NCI-H82 treated with DMSO at 0.1 percent for 48 hours (cell line): ENCODE measurements at regions not wholly inside any gene's neighbourhood (a gene's known extent, or its start where the extent isn't known, plus 50 kb on each side); places are given as distances from the start of the nearest gene placed in this dataset.
"Not testable (repeated sequence)": the region's sequence is repeated elsewhere in the genome, so short reads cannot be mapped to it uniquely, and the experiment has no call there.

Experiments
- DNase-seq: peaks from one replicate; lab custom pipeline; 2025; ENCODE audit not compliant: unreplicated experiment; lab: John Stamatoyannopoulos, UW

GRCh38 chr1:238944028-238944427, 442.3 kb upstream of the CHRM3 start:
- no peak for DNase-seq

DNA sequence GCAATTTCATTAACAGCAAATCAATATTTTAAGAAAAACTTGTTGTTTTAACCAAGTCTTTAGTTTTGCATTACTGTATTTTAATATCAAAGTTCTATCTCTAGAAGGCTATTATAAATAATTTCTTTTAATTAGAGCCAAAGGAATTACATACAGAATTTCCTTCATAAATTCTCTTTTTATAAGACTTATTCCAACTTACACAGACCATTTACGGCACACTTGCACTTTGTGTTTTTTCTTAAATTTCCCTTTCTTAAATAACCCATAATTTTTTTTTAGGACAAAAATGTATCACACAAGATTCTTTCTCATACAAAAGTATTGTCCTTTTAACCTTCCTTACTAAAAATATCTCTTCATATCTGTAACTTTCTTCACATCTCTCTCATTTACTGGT, 458.5 kb upstream of the CHRM3 start:
- no peak for DNase-seq

GRCh38 chr1:238916828-238917227, 469.5 kb upstream of the CHRM3 start:
- no peak for DNase-seq

DNA sequence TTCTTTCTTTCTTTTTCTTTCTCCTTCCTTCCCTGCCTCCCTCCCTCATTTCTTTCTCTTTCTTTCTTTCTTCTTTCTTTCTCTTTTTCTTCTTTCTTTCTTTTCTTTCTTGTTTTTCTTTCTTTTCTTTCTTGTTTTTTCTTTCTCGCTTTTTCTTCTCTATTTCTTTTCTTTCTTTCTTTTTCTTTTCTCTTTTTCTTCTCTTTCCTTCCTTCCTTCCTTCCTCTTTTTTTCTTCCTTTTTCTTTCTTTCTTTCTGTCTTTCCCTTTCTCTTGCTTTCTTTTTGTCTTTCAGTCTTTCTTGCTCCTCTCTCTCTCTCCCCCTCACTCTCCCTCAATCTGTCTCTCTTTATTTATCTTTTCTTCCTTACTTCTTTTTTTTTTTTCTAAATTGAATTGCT, 472.0 kb upstream of the CHRM3 start:
- DNase-seq: no peak

DNA sequence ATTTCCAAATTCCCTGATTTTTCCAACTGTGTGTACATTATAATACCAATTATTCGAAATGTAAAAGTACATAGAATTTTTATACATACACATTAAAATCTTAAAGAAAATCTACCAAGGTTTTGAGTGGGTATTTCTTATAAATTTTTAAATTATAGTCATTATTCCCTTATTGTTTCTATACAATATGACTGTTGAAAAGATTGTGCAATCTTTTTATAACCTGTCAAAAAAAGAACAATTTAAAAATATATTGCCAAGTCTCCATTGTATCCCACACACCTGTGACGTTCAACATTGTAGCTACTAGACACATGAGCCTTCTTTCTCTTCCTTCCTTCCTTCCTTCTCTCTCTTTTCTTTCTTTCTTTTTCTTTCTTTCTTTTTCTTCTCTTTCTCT, 473.2 kb upstream of the CHRM3 start:
- no peak for DNase-seq

GRCh38 chr1:238912148-238912547, 474.2 kb upstream of the CHRM3 start:
- DNase-seq: no peak

DNA sequence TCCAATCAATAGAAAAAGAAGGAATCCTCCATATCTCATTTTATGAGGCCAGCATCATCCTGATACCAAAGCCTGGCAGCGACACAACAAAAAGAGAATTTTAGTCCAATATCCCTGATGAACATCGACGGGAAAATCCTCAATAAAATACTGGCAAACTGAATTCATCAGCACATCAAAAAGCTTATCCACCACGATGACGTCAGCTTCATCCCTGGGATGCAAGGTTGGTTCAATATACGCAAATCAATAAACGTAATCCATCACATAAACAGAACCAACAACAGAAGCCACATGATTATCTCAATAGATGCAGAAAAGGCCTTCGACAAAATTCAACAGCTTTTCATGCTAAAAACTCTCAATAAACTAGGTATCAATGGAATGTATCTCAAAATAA, 483.6 kb upstream of the CHRM3 start:
- DNase-seq: not testable (repeated sequence)

DNA sequence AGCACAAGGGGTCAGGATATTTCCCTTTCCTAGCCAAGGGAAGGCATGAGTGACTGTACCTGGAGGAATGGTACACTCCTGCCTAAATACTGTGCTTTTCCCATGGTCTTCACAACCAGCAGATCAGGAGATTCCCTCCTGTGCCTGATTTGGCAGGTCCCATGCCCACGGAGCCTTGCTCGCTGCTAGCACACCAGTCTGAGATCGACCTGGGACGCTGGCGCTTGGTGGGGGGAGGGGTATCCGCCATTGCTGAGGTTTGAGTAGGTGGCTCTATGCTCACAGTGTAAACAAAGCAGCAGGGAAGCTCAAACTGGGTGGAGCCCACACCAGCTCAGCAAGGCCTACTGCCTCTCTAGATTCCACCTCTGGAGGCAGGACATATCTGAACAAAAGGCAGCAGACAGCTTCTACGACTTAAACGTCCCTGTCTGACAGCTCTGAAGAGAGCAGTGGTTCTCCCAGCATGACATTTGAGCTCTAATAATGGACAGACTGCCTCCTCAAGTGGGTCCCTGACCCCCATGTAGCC, 486.0 kb upstream of the CHRM3 start:
- no peak for DNase-seq

DNA sequence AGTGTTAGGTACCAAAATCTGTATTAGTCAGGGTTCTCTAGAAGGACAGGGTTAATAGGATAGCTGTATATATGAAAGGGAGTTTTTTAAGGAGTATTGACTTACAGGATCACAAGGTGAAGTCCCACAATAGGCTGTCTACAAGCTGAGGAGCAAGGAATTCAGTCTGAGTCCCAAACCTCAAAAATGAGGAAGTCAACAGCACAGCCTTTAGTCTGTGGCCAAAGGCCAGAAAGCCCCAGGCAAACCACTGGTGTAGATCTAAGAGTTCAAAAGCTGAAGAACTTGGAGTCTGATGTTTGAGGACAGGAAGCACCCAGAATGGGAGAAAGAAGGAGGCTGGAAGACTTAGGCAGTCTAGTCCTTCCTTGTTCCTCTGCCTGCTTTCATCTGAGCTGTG, 487.5 kb upstream of the CHRM3 start:
- no peak for DNase-seq

DNA sequence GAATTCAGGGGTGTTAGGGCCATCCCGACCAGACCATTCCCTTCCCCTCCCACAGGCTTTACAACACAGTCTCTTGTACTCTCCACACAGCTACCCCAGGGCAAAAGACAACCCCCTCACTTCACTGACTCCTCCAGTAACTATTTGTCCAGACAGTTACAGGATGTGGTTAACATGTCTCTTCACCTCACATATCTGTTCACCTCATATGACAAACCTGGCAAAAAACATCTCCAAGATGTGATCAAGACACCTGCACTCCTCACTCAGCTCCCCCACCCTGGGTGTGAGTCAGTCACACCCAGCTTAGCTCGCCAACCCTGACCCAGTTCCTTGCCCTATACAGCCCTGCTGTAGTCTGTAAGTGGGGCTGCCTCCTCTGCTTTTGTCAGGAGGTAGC, 490.5 kb upstream of the CHRM3 start:
- DNase-seq: no peak

DNA sequence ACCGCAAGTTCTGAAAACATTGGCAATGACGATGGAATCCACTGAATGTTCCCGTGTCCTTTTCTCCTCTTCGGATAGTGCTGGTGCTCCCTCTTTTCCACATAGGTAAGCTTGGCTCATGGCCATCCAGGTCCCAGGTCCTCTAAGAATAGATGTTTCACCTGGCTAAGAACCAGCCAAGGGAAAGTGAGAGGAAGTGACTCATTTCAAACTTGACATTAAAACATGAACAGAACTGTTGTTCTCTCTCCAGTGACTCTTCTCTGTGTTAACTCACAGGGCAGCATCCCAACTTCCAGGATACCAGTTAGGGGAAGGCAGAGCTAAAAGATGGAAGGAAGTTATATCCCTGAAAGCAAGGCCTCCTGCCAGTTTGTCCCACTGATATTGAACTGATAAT, 493.8 kb upstream of the CHRM3 start:
- no peak for DNase-seq

GRCh38 chr1:238861342-238862066, 524.9 kb upstream of the CHRM3 start:
- DNase-seq: no peak

GRCh38 chr1:238833919-238834318, 552.4 kb upstream of the CHRM3 start:
- DNase-seq: no peak

- DNase-seq: no peak
Measured at GRCh38 chr1:238832106-238832505, 554.3 kb upstream of the CHRM3 start.

GRCh38 chr1:238830036-238830611, 556.2 kb upstream of the CHRM3 start:
- DNase-seq: no peak

GRCh38 chr1:238826891-238827290, 559.5 kb upstream of the CHRM3 start:
- DNase-seq: no peak

DNA sequence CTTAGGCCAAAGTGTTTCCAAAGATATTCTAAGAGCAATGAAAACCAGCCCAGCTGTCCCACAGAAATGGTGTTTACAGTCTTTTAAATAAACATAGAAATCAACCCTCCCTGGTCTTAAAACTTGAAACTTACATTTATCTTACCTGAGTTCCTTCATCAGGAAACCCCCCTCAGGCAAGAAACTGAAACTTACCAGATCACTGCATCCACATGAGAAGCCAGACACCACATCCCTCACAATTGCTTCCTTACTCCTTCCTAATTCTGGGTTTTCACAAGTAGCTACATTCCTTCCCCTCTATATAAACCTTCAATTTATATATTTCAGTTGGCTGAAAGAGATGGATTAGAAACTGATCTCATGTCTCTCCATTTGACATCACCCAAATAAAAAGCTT, 563.0 kb upstream of the CHRM3 start:
- DNase-seq: no peak

DNA sequence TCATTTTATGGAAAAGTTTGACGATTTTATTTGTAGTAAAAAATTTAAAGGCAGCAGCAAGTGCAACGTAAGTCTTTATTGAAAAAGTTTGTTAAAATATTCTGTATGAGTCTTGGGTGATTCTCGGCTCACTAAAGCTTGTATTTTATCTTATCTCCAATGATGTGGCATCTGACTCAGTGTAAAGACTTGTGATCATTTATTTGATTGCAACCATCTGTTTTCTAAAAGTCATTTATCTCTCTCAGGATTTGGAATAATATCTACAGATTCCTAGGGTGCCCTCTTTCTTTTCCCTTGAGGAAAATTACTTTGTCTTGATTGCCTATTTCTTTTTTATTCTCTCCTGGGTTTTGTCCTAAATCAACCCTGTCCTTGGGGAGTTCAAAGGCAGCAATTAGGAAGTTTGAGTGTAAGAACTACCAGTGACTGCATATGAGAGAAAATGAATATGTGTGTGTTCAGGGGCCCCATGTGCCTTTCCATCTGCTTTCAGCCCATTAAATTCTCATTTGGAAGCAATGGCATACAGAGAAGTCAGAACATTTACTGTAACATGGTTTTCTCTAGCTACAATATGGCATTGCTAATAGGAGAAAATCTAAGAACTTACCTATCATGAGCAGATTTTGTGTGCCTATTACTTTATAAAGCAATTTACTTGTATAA, 575.0 kb upstream of the CHRM3 start:
- DNase-seq: no peak

GRCh38 chr1:238790882-238791281, 595.5 kb upstream of the CHRM3 start:
- no peak for DNase-seq

DNA sequence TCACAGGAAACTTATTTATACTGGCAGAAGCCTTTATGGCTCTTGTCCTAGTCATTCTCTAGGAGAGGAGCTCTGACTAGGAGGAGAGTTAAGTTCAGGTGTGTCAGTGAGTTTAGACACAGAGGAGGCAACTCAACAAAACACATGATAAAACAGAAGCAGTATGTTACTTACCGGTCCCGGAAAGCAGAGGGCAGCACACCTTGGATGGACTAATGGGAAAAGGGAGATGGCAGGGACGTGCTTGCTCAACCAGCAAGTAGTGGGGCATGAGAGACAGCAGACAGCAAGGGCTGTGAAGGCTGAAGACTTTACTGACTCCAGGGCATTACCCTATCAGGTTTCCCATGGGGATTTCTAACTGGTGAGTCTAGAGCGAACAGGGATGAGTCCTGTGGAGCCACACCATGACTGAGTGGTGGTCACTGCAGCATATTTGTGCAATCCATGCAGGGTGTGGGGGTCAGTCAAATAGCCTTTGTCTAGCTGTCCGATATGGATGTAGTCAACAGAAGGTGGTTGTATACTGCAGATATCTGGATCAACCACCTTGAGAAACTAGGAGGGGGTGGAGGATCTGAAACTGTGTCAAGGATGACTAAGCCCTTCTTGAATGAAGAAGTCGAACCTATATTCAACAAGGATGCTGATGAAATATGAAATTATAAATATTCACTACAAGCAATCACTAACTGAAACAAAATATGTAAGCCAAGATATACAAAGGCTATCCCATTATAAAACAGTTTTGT, 596.3 kb upstream of the CHRM3 start:
- no peak for DNase-seq

- DNase-seq: no peak
Measured at GRCh38 chr1:238787471-238787870, 598.9 kb upstream of the CHRM3 start.

GRCh38 chr1:238783633-238784032, 602.7 kb upstream of the CHRM3 start:
- no peak for DNase-seq
